K562 (cell line): ENCODE measurements at regions not wholly inside any gene's neighbourhood (a gene's known extent, or its start where the extent isn't known, plus 50 kb on each side); places are given as distances from the start of the nearest gene placed in this dataset.

Experiments used
- ATAC-seq: fragments of 200-7000 bp; cut with Tn5 transposase; 3 replicates; pipeline ENCODE4 v1.9.1; 2020; ENCODE audit warnings: moderate library complexity
- BruUV-seq: library from RNA; stranded (reverse); fragments of 400-500 nt; replicated peaks from 2 replicates; lab custom pipeline; 2021; lab: Mats Ljungman, UMichigan
- CTCF ChIA-PET: fragments of 300-600 bp; formaldehyde crosslinking; extraction: SDS; loops from one replicate; lab custom pipeline; 2021; ENCODE audit warnings: low intra/inter-chr PET ratio; lab: Yijun Ruan, JAX
- POLR2A ChIA-PET: fragments of 300-600, 350-650 bp; sonication (Branson Sonifier 250); formaldehyde crosslinking; extraction: SDS; loops from one replicate; lab custom pipeline; 2021; ENCODE audit warnings: antibody characterized with exemption, inconsistent platforms; lab: Yijun Ruan, JAX
- DNase-seq, 4 experiments: peaks; one replicate each; pipeline versions ENCODE4 v3.0.0 to v3.0.0-alpha.2; 2011 to 2018; ENCODE audit warnings: low spot score in 3 of 4, mixed read lengths in 3 of 4; ENCODE audit errors: extremely low read depth in 1 of 4
- FAIRE-seq: peaks from 2 replicates; lab custom pipeline; 2011; peaks lifted over from hg19 to GRCh38; lab: Jason Lieb, UNC
- H2AFZ ChIP-seq: 2 replicates; pipeline ENCODE4 v1.6.0; 2011; ENCODE audit warnings: low read depth, low read length, control low read depth, inconsistent platforms
- H3K27ac ChIP-seq: fragments of 200-600 bp; 3 replicates; pipeline ENCODE4 v1.8.0; 2011; ENCODE audit warnings: low read depth, mild to moderate bottlenecking, control low read depth, inconsistent platforms, low read length, moderate library complexity, mixed read lengths; ENCODE audit errors: extremely low read depth
- H3K27me3 ChIP-seq, 2 experiments: fragments of 300-600 bp in 1 of 2; 2 replicates in 1 of 2; 3 replicates in 1 of 2; pipeline versions ENCODE4 v1.6.0 to v1.8.0; 2011; ENCODE audit warnings: inconsistent platforms in 2 of 2, low read length in 2 of 2, mild to moderate bottlenecking in 1 of 2, mixed read lengths in 1 of 2, moderate library complexity in 1 of 2; ENCODE audit not compliant: control insufficient read depth in 2 of 2, insufficient read depth in 2 of 2
- H3K36me3 ChIP-seq: fragments of 300-600 bp; 3 replicates; pipeline ENCODE4 v1.8.0; 2011; ENCODE audit warnings: mild to moderate bottlenecking, low read length, inconsistent platforms; ENCODE audit not compliant: control insufficient read depth, insufficient read depth
- H3K4me1 ChIP-seq, 2 experiments: fragments of 200-600 bp in 1 of 2; replicated peaks in 1 of 2; 2 replicates in 1 of 2; 3 replicates in 1 of 2; pipeline versions ENCODE4 v1.5.1 to v1.8.0; 2011; ENCODE audit warnings: inconsistent platforms in 2 of 2, low read length in 2 of 2, mild to moderate bottlenecking in 1 of 2, mixed read lengths in 1 of 2, moderate library complexity in 1 of 2; ENCODE audit not compliant: control insufficient read depth in 2 of 2, insufficient read depth in 2 of 2
- H3K4me2 ChIP-seq: 2 replicates; pipeline ENCODE4 v1.6.1; 2011; ENCODE audit warnings: low read length, control low read depth, inconsistent platforms, mixed read lengths; ENCODE audit not compliant: insufficient read depth
- H3K4me3 ChIP-seq: fragments of 200-600 bp; sonication (generic), shearing (Covaris generic); 2 replicates; pipeline ENCODE4 v1.5.1; 2016; ENCODE audit warnings: control low read depth, inconsistent platforms
- H3K79me2 ChIP-seq: fragments of 200-600 bp; 3 replicates; pipeline ENCODE4 v1.8.0; 2011; ENCODE audit warnings: low read length, inconsistent platforms; ENCODE audit not compliant: control insufficient read depth, insufficient read depth
- H3K9ac ChIP-seq, 2 experiments: 2 replicates each; pipeline versions ENCODE4 v1.6.0 to v1.6.1; 2011; ENCODE audit warnings: low read depth in 2 of 2, low read length in 2 of 2, control low read depth in 1 of 2, inconsistent platforms in 1 of 2, mild to moderate bottlenecking in 1 of 2, mixed read lengths in 1 of 2; ENCODE audit not compliant: insufficient read depth in 1 of 2
- H3K9me1 ChIP-seq: one replicate; pipeline ENCODE4 v1.6.0; 2011; ENCODE audit warnings: inconsistent platforms, mild to moderate bottlenecking, low read length, moderate library complexity; ENCODE audit not compliant: control insufficient read depth, insufficient read depth
- H3K9me3 ChIP-seq: replicated peaks from 2 replicates; pipeline ENCODE4 v1.5.1; 2011; ENCODE audit warnings: low read depth, low read length, inconsistent platforms; ENCODE audit not compliant: control insufficient read depth, insufficient read depth
- H4K20me1 ChIP-seq: replicated peaks from 2 replicates; pipeline ENCODE4 v1.6.1; 2011; ENCODE audit warnings: low read length, inconsistent platforms, mixed read lengths; ENCODE audit not compliant: control insufficient read depth, insufficient read depth
- CBX5 ChIP-seq: IDR thresholded peaks from 2 replicates; pipeline ENCODE4 v1.6.1; 2014; ENCODE audit warnings: low read depth, borderline replicate concordance
- ELF1 ChIP-seq: fragments of 200-800 bp; sonication (Bioruptor generic); IDR thresholded peaks from 2 replicates; pipeline ENCODE4 v1.6.1; 2016; ENCODE audit warnings: missing genetic modification characterization, missing compliant biosample characterization
- GTF3C2 ChIP-seq: IDR thresholded peaks from 3 replicates; pipeline ENCODE4 v1.6.1; 2011; ENCODE audit warnings: borderline replicate concordance, mild to moderate bottlenecking, moderate library complexity; ENCODE audit not compliant: insufficient read length; ENCODE audit errors: extremely low read depth
- MBD2 ChIP-seq: sonication (generic); IDR thresholded peaks from 2 replicates; pipeline ENCODE4 v1.6.1; 2016; ENCODE audit warnings: low read depth, borderline replicate concordance
- MGA ChIP-seq: fragments of 450-650 bp; IDR thresholded peaks from 2 replicates; pipeline ENCODE4 v1.6.1; 2016; ENCODE audit warnings: mild to moderate bottlenecking, moderate library complexity
- MYNN ChIP-seq, 2 experiments: sonication (generic); formaldehyde crosslinking in 1 of 2; IDR thresholded peaks; 2 replicates each; pipeline versions ENCODE4 v1.5.0 to v1.6.1; 2016 to 2020; ENCODE audit warnings: antibody characterized with exemption in 1 of 2, missing genetic modification reagents in 1 of 2
- PRMT5 ChIP-seq: sonication (generic); formaldehyde crosslinking; IDR thresholded peaks from 2 replicates; pipeline ENCODE4 v1.5.0; 2020; ENCODE audit warnings: missing genetic modification reagents
- WGBS: fragments of 100-300 bp; shearing (Covaris generic); methylation state at CpG from one replicate; pipeline ENCODE4 v1.1.6; 2016; ENCODE audit warnings: low coverage, mixed read lengths; ENCODE audit not compliant: insufficient coverage; ENCODE audit errors: missing lambda C conversion rate; 5-methylcytosine and 5-hydroxymethylcytosine counted together
- in situ Hi-C: fragments of 300-500 bp; cut with MboI; formaldehyde crosslinking; loops from 4 replicates; pipeline ENCODE4 v1.15.0; 2018; ENCODE audit warnings: inconsistent platforms, mixed read lengths
- intact Hi-C: fragments of 100-400 bp; cut with micrococcal nuclease; formaldehyde crosslinking; loops from 2 replicates; pipeline ENCODE4 v1.14.2; 2022

GRCh38 chr17:71099003-71099714 lies 929.8 kb downstream of the KCNJ2 start:
- H3K4me3 ChIP-seq, result no peak overlapping the region
- ChIA-PET CTCF (no interaction called here), POLR2A (no interaction called here)
- no peaks in the 10 kb centered on the region for H3K79me2 ChIP-seq
- no peak overlapping the region for H3K4me2 ChIP-seq
- FAIRE-seq, result no peak
- intact Hi-C loops (no loop called here), in situ Hi-C loops (no loop called here)
- BruUV-seq, result no TSS peak
- H4K20me1 ChIP-seq, result no peaks in the 10 kb centered on the region
- H3K4me1 ChIP-seq, result no peaks in the 10 kb centered on the region
- 0% methylated on average over 5 of the region's 5 CpGs for WGBS
- no peak overlapping the region for H2AFZ ChIP-seq
- H3K27ac ChIP-seq, result no peak overlapping the region
- no peaks in the 10 kb centered on the region for H3K27me3 ChIP-seq
- ATAC-seq, result no peak
- H3K36me3 ChIP-seq, result no peaks in the 10 kb centered on the region
- no peaks in the 10 kb centered on the region for H3K9me1 ChIP-seq
- no peak overlapping the region for H3K9ac ChIP-seq
- DNase-seq, result no peak
- no peaks in the 10 kb centered on the region for H3K9me3 ChIP-seq
- no peak for TF ChIP-seq PRMT5 (CRISPR knock-in tag)
- TF ChIP-seq GTF3C2, result no peak
- TF ChIP-seq CBX5, result no peak
- no peak for TF ChIP-seq ELF1
- TF ChIP-seq MGA, result no peak
- TF ChIP-seq MYNN (IDR thresholded peaks at IDR 0.05), result no peak
- TF ChIP-seq MYNN (CRISPR knock-in tag; IDR thresholded peaks at IDR 0.05), result no peak
- no peak for TF ChIP-seq MBD2
